EL (cell line): ENCODE measurements at regions not wholly inside any gene's neighbourhood (a gene's known extent, or its start where the extent isn't known, plus 50 kb on each side); places are given as distances from the start of the nearest gene placed in this dataset.

Source experiments
- DNase-seq: peaks from one replicate; pipeline ENCODE4 v3.0.0-alpha.2; 2016

- DNase-seq, result no peak
Measured at GRCh38 chr3:159172473-159172872, 370.6 kb downstream of the MFSD1 start.

DNA sequence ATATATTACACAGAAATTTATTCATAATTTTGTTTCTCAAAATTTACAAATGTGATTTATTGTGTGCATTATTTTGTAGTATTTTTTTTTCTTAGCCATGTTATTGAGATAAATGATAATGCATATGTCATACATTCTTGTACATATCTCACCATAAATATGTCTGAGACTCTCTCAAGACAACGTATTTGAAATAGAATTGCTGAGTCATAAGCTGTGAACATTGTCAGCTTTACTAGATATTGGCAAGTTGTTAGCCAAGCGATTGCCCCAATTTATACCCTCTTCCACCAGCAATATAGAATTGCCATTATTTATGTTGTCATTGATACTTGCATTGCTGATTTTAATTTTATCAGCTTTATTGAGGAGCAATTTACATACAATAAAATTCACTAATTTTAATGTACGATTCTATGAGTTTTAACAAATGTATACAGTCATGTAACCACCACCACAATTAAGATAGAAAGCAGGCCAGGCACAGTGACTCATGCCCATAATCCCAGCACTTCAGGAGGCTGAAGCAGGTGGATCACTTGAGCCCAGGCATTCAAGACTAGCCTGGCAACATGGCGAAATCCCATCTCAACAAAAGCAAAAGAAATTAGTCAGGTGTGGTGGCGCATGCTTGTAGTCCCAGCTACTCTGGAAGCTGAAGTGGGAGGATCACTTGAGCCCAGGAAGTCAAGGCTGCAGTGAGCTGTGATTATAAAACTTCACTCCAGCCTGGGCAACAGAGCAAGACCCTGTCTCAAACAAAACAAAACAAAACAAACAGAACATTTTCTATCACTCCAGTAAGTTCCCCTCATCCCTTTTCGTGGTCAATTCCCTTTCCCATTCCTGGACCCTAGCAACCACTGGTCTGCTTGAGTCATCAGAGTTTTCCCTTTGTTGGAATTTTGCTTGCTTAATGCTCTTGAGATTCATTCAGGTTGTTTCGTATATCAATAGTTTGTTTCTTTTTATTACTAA, 373.1 kb downstream of the MFSD1 start:
- DNase-seq, result no peak

GRCh38 chr3:159178209-159178897, 376.5 kb downstream of the MFSD1 start:
- no peak for DNase-seq

DNA sequence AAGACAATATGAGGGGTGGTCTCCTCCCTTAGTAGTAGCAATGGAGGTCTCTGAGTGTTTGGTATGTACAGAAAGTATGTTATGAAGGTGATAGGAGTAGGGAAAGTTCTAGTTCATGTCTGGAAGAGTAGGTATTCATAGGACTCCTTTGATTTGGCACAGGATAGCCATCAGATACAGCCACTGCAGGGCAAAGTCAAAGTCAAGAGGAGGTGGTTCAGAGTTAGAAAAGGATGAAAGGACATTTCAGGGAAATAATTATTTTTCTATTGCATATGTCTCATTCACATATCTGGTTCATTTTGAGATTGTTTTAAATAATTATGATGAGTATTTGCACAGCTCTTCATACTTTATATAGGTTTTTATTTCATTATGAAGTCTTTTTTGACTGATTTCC, 381.1 kb downstream of the MFSD1 start:
- no peak for DNase-seq

GRCh38 chr3:159185443-159186050, 383.7 kb downstream of the MFSD1 start:
- no peak for DNase-seq

- DNase-seq, result no peak
Measured at GRCh38 chr3:159186581-159186980, 384.7 kb downstream of the MFSD1 start.

- DNase-seq, result no peak
Measured at GRCh38 chr3:159187232-159187631, 385.4 kb downstream of the MFSD1 start.

- no peak for DNase-seq
Measured at GRCh38 chr3:159187706-159188105, 385.9 kb downstream of the MFSD1 start.

- peak; percentile 79 for DNase-seq
Measured at GRCh38 chr3:159189994-159190669, 388.3 kb downstream of the MFSD1 start.

DNA sequence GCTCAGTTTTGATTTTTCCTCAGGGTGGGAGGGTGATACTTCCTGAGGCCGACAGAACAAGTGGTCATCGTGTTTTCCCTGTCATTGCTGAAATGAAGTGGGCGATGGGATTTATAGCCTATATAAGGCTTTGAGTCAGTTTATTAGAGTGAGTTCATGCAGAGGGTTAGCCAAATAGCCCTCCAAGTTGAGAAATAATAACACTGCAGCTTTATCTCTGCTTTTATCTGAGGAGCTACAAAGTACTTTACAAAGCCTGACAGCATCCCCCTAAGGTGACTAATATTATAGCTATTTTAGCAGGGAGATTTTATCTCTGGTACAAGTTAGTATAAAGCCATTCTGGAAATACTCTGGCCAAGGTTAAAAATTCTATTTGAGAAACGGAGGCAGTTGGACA, 389.6 kb downstream of the MFSD1 start:
- DNase-seq, result peak; percentile 94

- peak; percentile 29 for DNase-seq
Measured at GRCh38 chr3:159196359-159196758, 394.5 kb downstream of the MFSD1 start.

GRCh38 chr3:159200176-159200575, 398.3 kb downstream of the MFSD1 start:
- DNase-seq, result peak; percentile 90

- DNase-seq, result no peak
Measured at GRCh38 chr3:159208050-159208449, 406.2 kb downstream of the MFSD1 start.

DNA sequence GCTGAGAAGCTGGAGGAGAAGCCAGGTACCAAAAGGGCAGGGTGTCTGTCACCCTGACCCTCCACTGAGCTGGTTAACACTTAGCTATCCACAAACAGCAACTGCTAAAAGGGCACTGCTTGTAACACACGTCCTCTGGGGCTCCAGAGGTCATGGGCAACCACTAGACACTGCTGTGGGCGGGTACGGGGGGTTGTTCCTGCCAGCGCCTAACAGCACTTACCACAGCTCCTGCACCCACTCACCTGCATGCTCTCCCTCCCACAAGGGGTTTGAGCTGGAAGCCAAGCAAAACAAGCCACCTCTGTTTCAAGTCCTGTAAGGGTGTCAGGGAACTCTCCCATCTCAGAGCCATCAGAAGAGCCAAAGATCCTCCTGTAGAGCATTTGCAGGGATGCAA, 407.6 kb downstream of the MFSD1 start:
- DNase-seq, result no peak

- no peak for DNase-seq
Measured at GRCh38 chr3:159210336-159210735, 408.5 kb downstream of the MFSD1 start.

GRCh38 chr3:159216311-159216710, 414.5 kb downstream of the MFSD1 start:
- no peak for DNase-seq

GRCh38 chr3:159219231-159219630, 417.4 kb downstream of the MFSD1 start:
- DNase-seq, result peak; percentile 8

- no peak for DNase-seq
Measured at GRCh38 chr3:159221335-159221734, 419.5 kb downstream of the MFSD1 start.

GRCh38 chr3:159229116-159229680, 427.3 kb downstream of the MFSD1 start:
- no peak for DNase-seq

DNA sequence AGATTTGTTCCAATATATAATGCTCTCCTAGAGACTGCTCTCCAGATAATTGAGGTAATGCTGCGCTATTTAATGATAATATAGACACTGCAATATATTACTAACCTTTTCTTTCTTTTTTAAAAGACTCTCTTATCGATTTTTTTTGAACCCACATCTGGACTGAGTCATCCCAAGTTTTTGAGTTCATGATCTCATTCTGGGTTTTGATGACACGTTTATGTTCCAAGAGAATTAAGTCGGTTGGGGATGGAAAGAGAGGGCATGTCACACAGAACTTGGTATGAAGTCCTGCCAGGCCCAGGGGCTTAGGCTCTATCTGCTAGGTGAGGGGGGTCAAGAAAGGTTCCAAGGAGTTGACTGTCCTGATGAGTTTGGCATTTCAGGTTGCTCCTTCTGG, 431.1 kb downstream of the MFSD1 start:
- DNase-seq, result no peak

GRCh38 chr3:159233734-159234133, 431.9 kb downstream of the MFSD1 start:
- no peak for DNase-seq

GRCh38 chr3:159234306-159234705, 432.5 kb downstream of the MFSD1 start:
- DNase-seq, result peak; percentile 73

DNA sequence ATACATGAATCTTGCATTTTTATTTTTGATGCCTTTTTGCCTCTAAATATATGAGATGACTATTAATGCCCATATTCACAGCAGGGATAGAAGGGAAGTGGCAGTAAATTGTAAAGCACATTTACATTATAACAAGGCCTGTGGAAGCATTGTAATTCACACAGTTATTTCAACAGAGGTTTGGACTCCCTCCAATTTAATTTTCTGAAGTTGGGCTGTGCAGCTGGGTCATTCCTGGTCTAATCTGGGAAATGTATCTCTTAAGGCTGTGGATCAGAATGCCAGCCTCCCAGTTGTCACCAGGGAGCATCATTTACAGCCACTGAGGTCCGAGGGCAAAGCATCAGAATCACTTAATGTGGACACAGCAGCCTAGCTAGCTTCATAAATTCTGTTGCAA, 434.5 kb downstream of the MFSD1 start:
- DNase-seq, result peak; percentile 29
